ENCODE measurements at regions not wholly inside any gene's neighbourhood (a gene's known extent, or its start where the extent isn't known, plus 50 kb on each side); places are given as distances from the start of the nearest gene placed in this dataset.
A peak's percentile ranks its signal among the peaks of the same experiment; 100 is the strongest.

GRCh38 chr17:62888765-62889164 is 77.3 kb upstream of the TANC2 start:
- no peak overlapping the region for H3K9ac ChIP-seq
- no peak overlapping the region for H3K4me2 ChIP-seq
- H3K9me3 ChIP-seq (replicated peaks in 1 of 11), result peaks cover 0 to 14% (median 0%) of the 10 kb centered on the region in 11 experiments; a peak in 2 of 22 replicates
- no peak for TF ChIP-seq Cebpa-rat (IDR thresholded peaks at IDR 0.05)
- no peak overlapping the region for H3K4me3 ChIP-seq
- no peaks in the 10 kb centered on the region for H3K27me3 ChIP-seq
- H4K20me1 ChIP-seq, result no peaks in the 10 kb centered on the region
- H3K27ac ChIP-seq, result no peak overlapping the region
- H3K4me1 ChIP-seq, result peaks cover 3 to 31% (median 23%) of the 10 kb centered on the region in 10 experiments; a peak in 18 of 20 replicates
- H3K36me3 ChIP-seq, result no peaks in the 10 kb centered on the region

GRCh38 chr17:62888148-62888547 is 77.9 kb upstream of the TANC2 start:
- H3K27me3 ChIP-seq, result no peaks in the 10 kb centered on the region
- no peak for TF ChIP-seq Cebpa-rat (IDR thresholded peaks at IDR 0.05)
- no peak overlapping the region for H3K4me3 ChIP-seq
- H3K36me3 ChIP-seq, result no peaks in the 10 kb centered on the region
- H3K9ac ChIP-seq, result no peak overlapping the region
- H3K4me2 ChIP-seq, result no peak overlapping the region
- H3K4me1 ChIP-seq, result peaks cover 3 to 25% (median 18%) of the 10 kb centered on the region in 10 experiments; a peak in 18 of 20 replicates
- H3K27ac ChIP-seq, result no peak overlapping the region
- H3K9me3 ChIP-seq (replicated peaks in 1 of 11), result peaks cover 0 to 14% (median 0%) of the 10 kb centered on the region in 11 experiments; a peak in 2 of 22 replicates
- H4K20me1 ChIP-seq, result no peaks in the 10 kb centered on the region

- Histone ChIP-seq H3K4me2 (no peak overlapping the region), H3K9me3 (replicated peaks in 1 of 11) (peaks cover 0 to 14% (median 0%) of the 10 kb centered on the region in 11 experiments; a peak in 2 of 22 replicates), H3K27ac (no peak overlapping the region), H4K20me1 (no peaks in the 10 kb centered on the region), H3K27me3 (no peaks in the 10 kb centered on the region), H3K36me3 (no peaks in the 10 kb centered on the region), H3K9ac (no peak overlapping the region), H3K4me3 (no peak overlapping the region), H3K4me1 (peaks cover 3 to 25% (median 15%) of the 10 kb centered on the region in 10 experiments; a peak in 17 of 20 replicates)
- no peak for TF ChIP-seq Cebpa-rat (IDR thresholded peaks at IDR 0.05)
Observed at GRCh38 chr17:62887437-62887836, 78.6 kb upstream of the TANC2 start.

- Histone ChIP-seq H3K9ac (no peak overlapping the region), H3K4me3 (no peak overlapping the region), H3K36me3 (no peaks in the 10 kb centered on the region), H3K4me1 (peaks cover 0 to 17% (median 6%) of the 10 kb centered on the region in 10 experiments; a peak in 9 of 20 replicates), H3K27ac (no peak overlapping the region), H3K4me2 (no peak overlapping the region), H3K27me3 (no peaks in the 10 kb centered on the region), H3K9me3 (replicated peaks in 1 of 11) (peaks cover 0 to 14% (median 4%) of the 10 kb centered on the region in 11 experiments; a peak in 2 of 22 replicates), H4K20me1 (no peaks in the 10 kb centered on the region)
- no peak for TF ChIP-seq Cebpa-rat (IDR thresholded peaks at IDR 0.05)
Observed at GRCh38 chr17:62884781-62885180, 76.7 kb upstream of the MARCHF10 start.

GRCh38 chr17:62882878-62883277 is 74.8 kb upstream of the MARCHF10 start:
- Histone ChIP-seq H3K36me3 (no peaks in the 10 kb centered on the region), H3K4me1 (peaks cover 0 to 17% (median 6%) of the 10 kb centered on the region in 10 experiments; a peak in 9 of 20 replicates), H3K27ac (peak overlapping the region in 1 of 11 experiments; percentile 14; a peak in 1 of 22 replicates), H3K27me3 (no peaks in the 10 kb centered on the region), H4K20me1 (no peaks in the 10 kb centered on the region), H3K9ac (no peak overlapping the region), H3K9me3 (replicated peaks in 1 of 11) (peaks cover 0 to 8% (median 0%) of the 10 kb centered on the region in 11 experiments; a peak in 2 of 22 replicates), H3K4me3 (no peak overlapping the region), H3K4me2 (peak overlapping the region in 4 of 11 experiments; percentile 7 to 39 (median 28); a peak in 5 of 22 replicates)
- no peak for TF ChIP-seq Cebpa-rat (IDR thresholded peaks at IDR 0.05)

GRCh38 chr17:62882284-62882683 is 74.2 kb upstream of the MARCHF10 start:
- no peak for TF ChIP-seq Cebpa-rat (IDR thresholded peaks at IDR 0.05)
- H3K4me2 ChIP-seq, result peak overlapping the region in 4 of 11 experiments; percentile 7 to 39 (median 28); a peak in 5 of 22 replicates
- H3K4me1 ChIP-seq, result peaks cover 0 to 17% (median 6%) of the 10 kb centered on the region in 10 experiments; a peak in 9 of 20 replicates

GRCh38 chr17:62880120-62880519 is 72.0 kb upstream of the MARCHF10 start:
- peaks cover 0 to 13% (median 4%) of the 10 kb centered on the region in 10 experiments; a peak in 9 of 20 replicates for H3K4me1 ChIP-seq
- no peak overlapping the region for H3K9ac ChIP-seq
- no peaks in the 10 kb centered on the region for H3K27me3 ChIP-seq
- H3K27ac ChIP-seq, result no peak overlapping the region
- 0 out of 22 replicates have a peak, but pooled peaks cover 0 to 4% (median 0%) of the 10 kb centered on the region in 11 experiments for H3K9me3 ChIP-seq (replicated peaks in 1 of 11)
- H3K36me3 ChIP-seq, result no peaks in the 10 kb centered on the region
- no peak overlapping the region for H3K4me3 ChIP-seq
- TF ChIP-seq Cebpa-rat (IDR thresholded peaks at IDR 0.05), result no peak
- H3K4me2 ChIP-seq, result no peak overlapping the region
- H4K20me1 ChIP-seq, result no peaks in the 10 kb centered on the region

More at GRCh38 chr17:62882284-62882683, 74.2 kb upstream of the MARCHF10 start:
- H3K36me3 ChIP-seq, result no peaks in the 10 kb centered on the region
- H3K27ac ChIP-seq, result 0 out of 22 replicates have a peak overlapping the region, but pooled peaks of 1 of the 11 experiments have one; percentile 14
- no peaks in the 10 kb centered on the region for H4K20me1 ChIP-seq
- H3K9ac ChIP-seq, result no peak overlapping the region
- H3K9me3 ChIP-seq (replicated peaks in 1 of 11), result 0 out of 22 replicates have a peak, but pooled peaks cover 0 to 4% (median 0%) of the 10 kb centered on the region in 11 experiments
- H3K4me3 ChIP-seq, result no peak overlapping the region
- no peaks in the 10 kb centered on the region for H3K27me3 ChIP-seq

GRCh38 chr17:62876673-62877405 is 68.7 kb upstream of the MARCHF10 start:
- H3K27me3 ChIP-seq, result no peaks in the 10 kb centered on the region
- TF ChIP-seq Cebpa-rat (IDR thresholded peaks at IDR 0.05), result no peak
- no peaks in the 10 kb centered on the region for H3K4me1 ChIP-seq
- 0 out of 22 replicates have a peak, but pooled peaks cover 0 to 4% (median 0%) of the 10 kb centered on the region in 11 experiments for H3K9me3 ChIP-seq (replicated peaks in 1 of 11)
- no peak overlapping the region for H3K4me2 ChIP-seq
- no peaks in the 10 kb centered on the region for H4K20me1 ChIP-seq
- H3K27ac ChIP-seq, result no peak overlapping the region
- no peak overlapping the region for H3K9ac ChIP-seq
- H3K4me3 ChIP-seq, result no peak overlapping the region
- no peaks in the 10 kb centered on the region for H3K36me3 ChIP-seq

- Histone ChIP-seq H3K4me1 (no peaks in the 10 kb centered on the region), H4K20me1 (no peaks in the 10 kb centered on the region), H3K27me3 (no peaks in the 10 kb centered on the region), H3K4me3 (no peak overlapping the region), H3K9me3 (replicated peaks in 1 of 11) (0 out of 22 replicates have a peak, but pooled peaks cover 0 to 4% (median 0%) of the 10 kb centered on the region in 11 experiments), H3K4me2 (no peak overlapping the region), H3K36me3 (no peaks in the 10 kb centered on the region), H3K27ac (no peak overlapping the region), H3K9ac (no peak overlapping the region)
- TF ChIP-seq Cebpa-rat (IDR thresholded peaks at IDR 0.05), result no peak
Observed at GRCh38 chr17:62876063-62876462, 67.9 kb upstream of the MARCHF10 start.

Measured in BLaER1 treated with 17β-estradiol and CSF1 and Interleukin-3, amounts not matched to agents 10 nM and 100 nM (cell line).